ENCODE measurements at regions not wholly inside any gene's neighbourhood (a gene's known extent, or its start where the extent isn't known, plus 50 kb on each side); places are given as distances from the start of the nearest gene placed in this dataset.

- no peak for TF ChIP-seq CTCF (IDR thresholded peaks at IDR 0.05; ENCODE audit: insufficient read depth, low read length)
- DNase-seq (ENCODE audit: low read depth) = no peak
- H3K4me3 ChIP-seq (ENCODE audit: low read depth, low read length) = no peak overlapping the region
Observed at GRCh38 chrX:113833096-113834055, 750.5 kb upstream of the HTR2C start.

- no peak for DNase-seq (ENCODE audit: low read depth)
- no peak for TF ChIP-seq CTCF (IDR thresholded peaks at IDR 0.05; ENCODE audit: insufficient read depth, low read length)
- no peak overlapping the region for H3K4me3 ChIP-seq (ENCODE audit: low read depth, low read length)
Observed at GRCh38 chrX:113828470-113828869, 755.4 kb upstream of the HTR2C start.

- no peak overlapping the region for H3K4me3 ChIP-seq (ENCODE audit: low read depth, low read length)
- no peak for TF ChIP-seq CTCF (IDR thresholded peaks at IDR 0.05; ENCODE audit: insufficient read depth, low read length)
Observed at GRCh38 chrX:113818346-113818745, 765.5 kb upstream of the HTR2C start.

GRCh38 chrX:113804819-113805218 is 779.1 kb upstream of the HTR2C start:
- TF ChIP-seq CTCF (IDR thresholded peaks at IDR 0.05; ENCODE audit: insufficient read depth, low read length) = no peak
- no peak for DNase-seq (ENCODE audit: low read depth)

More at GRCh38 chrX:113818346-113818745, 765.5 kb upstream of the HTR2C start:
- no peak for DNase-seq (ENCODE audit: low read depth)

GRCh38 chrX:113804291-113804690 is 779.6 kb upstream of the HTR2C start:
- H3K4me3 ChIP-seq (ENCODE audit: low read depth, low read length) = no peak overlapping the region
- no peak for DNase-seq (ENCODE audit: low read depth)
- no peak for TF ChIP-seq CTCF (IDR thresholded peaks at IDR 0.05; ENCODE audit: insufficient read depth, low read length)

More at GRCh38 chrX:113804819-113805218, 779.1 kb upstream of the HTR2C start:
- no peak overlapping the region for H3K4me3 ChIP-seq (ENCODE audit: low read depth, low read length)

GRCh38 chrX:113802837-113803236 is 781.0 kb upstream of the HTR2C start:
- no peak for TF ChIP-seq CTCF (IDR thresholded peaks at IDR 0.05; ENCODE audit: insufficient read depth, low read length)
- no peak overlapping the region for H3K4me3 ChIP-seq (ENCODE audit: low read depth, low read length)
- peak; percentile 0 for DNase-seq (ENCODE audit: low read depth)
